Epidermal melanocyte (primary cell): ENCODE measurements at regions not wholly inside any gene's neighbourhood (a gene's known extent, or its start where the extent isn't known, plus 50 kb on each side); places are given as distances from the start of the nearest gene placed in this dataset.
"Not testable (repeated sequence)": the region's sequence is repeated elsewhere in the genome, so short reads cannot be mapped to it uniquely, and the experiment has no call there.

Experiments used
- DNase-seq: peaks from one replicate; pipeline ENCODE4 v3.0.0; 2011; ENCODE audit warnings: low spot score; ENCODE audit not compliant: insufficient read length

- DNase-seq = no peak
These were observed 62.6 kb downstream of the ZIC1 start for GRCh38 chr3:147471741-147472140.

- DNase-seq = no peak
These were observed 63.7 kb downstream of the ZIC1 start for GRCh38 chr3:147472846-147473245.

GRCh38 chr3:147483145-147483544 is 74.0 kb downstream of the ZIC1 start:
- no peak for DNase-seq

- no peak for DNase-seq
These were observed 74.4 kb downstream of the ZIC1 start for GRCh38 chr3:147483578-147483977.

GRCh38 chr3:147493065-147493464 is 83.9 kb downstream of the ZIC1 start:
- DNase-seq = no peak

- DNase-seq = no peak
These were observed 84.5 kb downstream of the ZIC1 start for GRCh38 chr3:147493666-147494065.

GRCh38 chr3:147497286-147497685 is 88.1 kb downstream of the ZIC1 start:
- DNase-seq = no peak

GRCh38 chr3:147507638-147508286 is 98.6 kb downstream of the ZIC1 start:
- no peak for DNase-seq

- DNase-seq = no peak
These were observed 100.3 kb downstream of the ZIC1 start for GRCh38 chr3:147509448-147509847.

GRCh38 chr3:147513785-147514184 is 104.6 kb downstream of the ZIC1 start:
- DNase-seq = no peak

- no peak for DNase-seq
These were observed 105.4 kb downstream of the ZIC1 start for GRCh38 chr3:147514366-147515160.

GRCh38 chr3:147518465-147518864 is 109.3 kb downstream of the ZIC1 start:
- no peak for DNase-seq

- no peak for DNase-seq
These were observed 112.5 kb downstream of the ZIC1 start for GRCh38 chr3:147521646-147522045.

GRCh38 chr3:147522780-147523179 is 113.6 kb downstream of the ZIC1 start:
- not testable (repeated sequence) for DNase-seq

- DNase-seq = no peak
These were observed 120.4 kb downstream of the ZIC1 start for GRCh38 chr3:147529551-147529950.

- DNase-seq = no peak
These were observed 128.9 kb downstream of the ZIC1 start for GRCh38 chr3:147538034-147538433.

- no peak for DNase-seq
These were observed 131.8 kb downstream of the ZIC1 start for GRCh38 chr3:147540921-147541320.

- DNase-seq = no peak
These were observed 135.1 kb downstream of the ZIC1 start for GRCh38 chr3:147544290-147544689.

- no peak for DNase-seq
These were observed 142.3 kb downstream of the ZIC1 start for GRCh38 chr3:147551491-147551890.

- DNase-seq = no peak
These were observed 145.2 kb downstream of the ZIC1 start for GRCh38 chr3:147554332-147554731.

- no peak for DNase-seq
These were observed 163.8 kb downstream of the ZIC1 start for GRCh38 chr3:147572970-147573340.

GRCh38 chr3:147574621-147575020 is 165.5 kb downstream of the ZIC1 start:
- DNase-seq = no peak

GRCh38 chr3:147575391-147575790 is 166.2 kb downstream of the ZIC1 start:
- DNase-seq = no peak
